ENCODE measurements at regions not wholly inside any gene's neighbourhood (a gene's known extent, or its start where the extent isn't known, plus 50 kb on each side); places are given as distances from the start of the nearest gene placed in this dataset.

DNA sequence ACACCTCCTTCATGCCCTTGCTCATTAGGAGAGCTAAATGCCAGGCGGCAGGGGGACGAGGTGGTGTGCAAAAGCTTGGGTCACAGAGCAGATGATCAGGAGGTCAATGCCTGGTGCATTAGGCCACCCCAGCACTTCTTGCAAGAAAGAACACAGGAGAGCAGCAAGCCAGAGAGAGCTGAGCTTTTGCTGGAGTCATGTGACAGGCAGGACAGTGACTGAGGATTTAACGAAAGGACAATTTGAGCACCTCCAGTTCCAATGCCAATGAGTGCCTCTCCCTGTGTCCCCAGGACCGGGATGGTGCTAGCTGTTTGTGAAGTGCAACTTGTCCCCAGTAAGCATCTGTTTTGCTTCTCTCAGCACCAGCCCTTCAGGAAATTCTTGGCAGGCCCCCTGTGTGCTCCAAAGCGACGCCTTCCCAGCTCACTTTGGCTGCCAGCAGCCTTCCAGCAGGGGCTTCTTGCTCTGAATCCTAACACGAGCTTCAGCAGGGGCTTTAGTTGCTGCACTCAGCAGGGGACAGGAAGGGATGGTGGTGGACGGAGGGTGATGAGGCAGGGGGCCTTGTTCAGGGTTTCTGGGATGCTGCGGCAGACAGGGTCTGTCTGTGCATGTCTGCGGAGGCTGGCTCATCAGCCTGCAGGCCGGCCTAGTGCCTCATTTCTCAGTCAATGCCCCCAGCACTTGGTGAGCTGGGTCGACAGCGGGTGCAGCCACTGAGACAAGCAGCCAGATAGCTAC lies 368.1 kb downstream of the RPS24 start:
- peak; percentile 58 for DNase-seq

DNA sequence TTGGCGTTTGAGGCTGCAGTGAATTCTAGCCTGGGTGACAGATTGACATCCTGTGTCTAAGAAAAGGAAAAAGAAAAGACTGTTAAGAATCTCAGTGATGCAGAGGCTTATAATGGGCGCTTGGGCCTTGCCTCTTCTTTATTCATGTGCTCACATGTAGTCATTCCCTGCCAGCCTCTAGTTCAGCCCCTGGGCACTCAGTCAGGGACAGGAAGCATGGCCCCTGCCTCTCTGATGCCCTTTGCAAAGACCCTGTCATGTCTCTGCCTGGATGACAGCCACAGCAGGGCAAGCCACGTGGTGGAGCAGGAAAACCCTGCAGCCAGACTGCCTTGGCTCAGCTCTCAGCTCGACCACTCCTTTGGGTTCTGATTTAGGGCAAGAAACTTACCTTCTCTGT lies 368.9 kb downstream of the RPS24 start:
- no peak for DNase-seq

DNA sequence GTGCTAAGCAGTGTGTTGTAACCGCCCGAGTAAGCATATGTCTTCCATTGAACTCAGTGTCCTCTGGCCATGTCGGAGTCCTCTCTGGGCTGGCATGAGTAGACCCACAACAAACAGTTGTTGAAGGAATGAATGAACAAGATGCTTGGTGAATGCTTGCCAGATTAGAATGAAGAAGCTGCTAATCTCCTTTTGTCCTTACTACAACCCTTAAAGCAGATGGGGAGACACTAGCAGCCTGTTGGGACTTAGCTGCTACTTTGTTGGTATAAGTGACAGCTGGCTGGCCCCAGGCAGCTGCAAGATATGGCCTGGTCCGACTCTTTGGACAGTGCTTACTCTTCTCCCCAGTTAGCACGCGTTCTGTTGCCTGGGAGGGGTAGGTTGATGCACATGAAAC lies 370.1 kb downstream of the RPS24 start:
- DNase-seq: no peak

DNA sequence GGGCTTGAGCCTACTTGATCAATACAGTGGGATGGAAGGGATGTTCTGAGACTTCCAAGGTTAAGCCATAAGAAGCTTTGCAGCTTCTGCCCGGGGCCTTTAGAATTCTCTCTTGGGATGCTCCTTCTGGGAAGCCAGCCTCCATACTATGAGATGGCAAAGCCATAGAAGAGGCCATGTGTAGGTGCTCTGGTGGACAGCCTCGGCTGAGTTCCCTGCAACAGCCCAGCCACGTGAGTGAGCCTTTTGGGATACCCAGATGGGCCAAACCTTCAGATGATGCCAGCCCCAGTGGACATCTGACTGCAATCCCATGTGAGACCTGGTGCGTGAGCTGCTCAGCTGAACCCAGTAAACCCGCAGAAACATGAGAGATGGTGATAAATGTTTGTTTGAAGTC lies 370.6 kb downstream of the RPS24 start:
- no peak for DNase-seq

DNA sequence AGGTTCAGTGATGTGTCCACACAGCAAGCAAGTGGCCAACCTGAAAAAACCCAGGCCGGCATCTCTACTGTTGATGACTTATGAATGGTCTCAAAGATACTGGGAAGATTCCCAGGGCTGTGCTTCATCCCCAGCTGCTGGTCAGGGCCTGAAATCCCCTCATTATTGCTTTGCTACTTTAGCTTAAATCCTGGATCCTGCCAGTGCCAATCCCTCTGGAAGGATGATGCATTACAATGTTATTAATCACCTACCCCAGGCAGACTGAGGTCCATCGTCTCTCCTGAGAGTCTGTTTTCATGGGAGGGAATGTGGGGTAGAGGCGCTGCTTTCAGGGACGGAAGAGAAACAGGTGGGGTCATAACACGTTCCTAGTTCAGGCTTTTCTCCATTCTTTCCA lies 371.6 kb downstream of the RPS24 start:
- DNase-seq: no peak

DNA sequence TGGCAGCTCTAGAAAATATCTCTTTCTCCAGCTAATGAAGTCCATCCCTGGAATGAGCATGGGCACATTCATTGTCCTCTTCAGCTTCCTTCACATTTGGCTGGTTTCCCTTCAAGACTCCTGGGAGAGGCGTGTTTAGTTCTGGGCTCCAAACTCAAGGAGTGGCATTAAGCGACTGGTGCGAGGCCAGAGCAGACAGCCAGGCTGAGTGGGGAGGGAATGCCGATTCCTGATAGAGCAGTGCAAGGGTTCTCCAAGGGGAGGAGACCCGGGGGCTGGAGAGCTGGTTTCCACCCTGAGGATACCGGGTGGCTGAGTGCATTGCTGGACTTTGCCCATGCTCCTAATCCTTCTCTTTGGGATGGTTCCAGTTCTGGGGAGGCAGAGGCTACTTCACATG lies 372.1 kb downstream of the RPS24 start:
- no peak for DNase-seq

DNA sequence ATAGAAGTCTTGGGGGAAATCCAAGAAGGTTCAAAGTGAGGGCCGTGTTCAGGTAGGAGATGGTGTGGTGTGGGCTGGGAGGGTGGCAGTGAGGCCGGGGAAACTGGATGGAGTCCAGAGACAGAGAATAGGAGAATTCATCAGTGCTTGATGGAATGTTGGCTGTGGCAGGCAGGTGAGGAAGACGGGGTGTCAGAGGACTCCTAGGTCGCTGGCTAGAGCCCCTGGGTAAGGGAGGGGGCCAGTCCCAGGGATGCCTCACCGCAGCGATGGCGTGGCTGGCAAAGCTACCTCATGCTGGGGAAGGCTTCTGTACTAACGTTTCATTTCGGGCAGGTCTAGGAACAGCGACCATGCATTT lies 373.0 kb downstream of the RPS24 start:
- DNase-seq: no peak

DNA sequence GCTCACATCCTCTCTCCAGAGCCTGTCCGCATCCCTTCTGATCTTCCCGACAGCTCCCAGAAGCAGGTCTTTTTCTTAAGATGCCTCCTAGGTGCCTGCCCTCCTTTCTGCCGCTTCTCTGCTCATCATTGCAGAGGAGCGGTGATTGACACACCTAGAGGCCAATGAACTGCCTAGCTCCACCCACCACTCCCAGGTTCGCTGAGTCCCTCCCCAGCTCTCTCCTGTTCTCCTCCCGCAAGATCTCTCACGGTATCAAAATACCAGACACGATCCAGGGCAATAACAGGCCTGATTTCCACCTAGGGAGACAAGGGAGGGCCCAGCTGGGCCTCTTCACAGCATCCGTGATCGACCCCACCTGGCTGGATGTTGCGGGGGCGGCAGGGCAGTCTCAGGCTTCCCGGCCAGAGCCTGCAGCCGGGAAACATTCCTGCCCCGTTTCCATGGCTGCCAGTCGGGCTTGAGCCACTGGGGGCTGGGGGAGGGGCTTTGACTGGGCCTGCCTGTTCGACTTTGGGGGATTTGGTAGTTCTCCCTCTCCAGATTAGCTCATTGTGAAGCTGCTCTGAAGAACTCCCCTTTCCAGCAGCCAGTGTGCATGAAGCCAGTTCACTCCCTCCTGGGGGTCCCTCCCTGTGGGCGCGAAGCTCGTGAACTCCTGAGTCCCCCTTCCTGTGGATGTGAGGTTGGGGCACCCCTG lies 373.5 kb downstream of the RPS24 start:
- DNase-seq: peak; percentile 92

DNA sequence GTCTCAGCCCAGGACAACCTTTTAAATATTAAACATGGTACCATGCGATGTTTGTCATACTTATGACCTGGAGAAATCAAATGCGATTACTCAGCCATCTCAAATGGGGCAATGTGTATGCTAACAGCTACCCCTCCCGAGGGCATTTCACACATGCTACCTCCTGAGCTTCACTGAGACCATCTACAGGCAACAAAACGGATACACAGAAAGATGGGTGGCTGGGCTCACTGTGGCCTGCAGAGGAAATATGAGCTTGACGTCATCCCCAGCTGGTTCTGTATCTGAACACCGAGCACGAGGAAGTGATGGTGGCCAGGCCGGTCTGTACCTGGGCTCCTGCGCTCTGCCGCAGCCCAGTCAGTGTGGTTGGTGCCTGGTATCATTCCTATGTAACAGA lies 374.3 kb downstream of the RPS24 start:
- DNase-seq: no peak

DNA sequence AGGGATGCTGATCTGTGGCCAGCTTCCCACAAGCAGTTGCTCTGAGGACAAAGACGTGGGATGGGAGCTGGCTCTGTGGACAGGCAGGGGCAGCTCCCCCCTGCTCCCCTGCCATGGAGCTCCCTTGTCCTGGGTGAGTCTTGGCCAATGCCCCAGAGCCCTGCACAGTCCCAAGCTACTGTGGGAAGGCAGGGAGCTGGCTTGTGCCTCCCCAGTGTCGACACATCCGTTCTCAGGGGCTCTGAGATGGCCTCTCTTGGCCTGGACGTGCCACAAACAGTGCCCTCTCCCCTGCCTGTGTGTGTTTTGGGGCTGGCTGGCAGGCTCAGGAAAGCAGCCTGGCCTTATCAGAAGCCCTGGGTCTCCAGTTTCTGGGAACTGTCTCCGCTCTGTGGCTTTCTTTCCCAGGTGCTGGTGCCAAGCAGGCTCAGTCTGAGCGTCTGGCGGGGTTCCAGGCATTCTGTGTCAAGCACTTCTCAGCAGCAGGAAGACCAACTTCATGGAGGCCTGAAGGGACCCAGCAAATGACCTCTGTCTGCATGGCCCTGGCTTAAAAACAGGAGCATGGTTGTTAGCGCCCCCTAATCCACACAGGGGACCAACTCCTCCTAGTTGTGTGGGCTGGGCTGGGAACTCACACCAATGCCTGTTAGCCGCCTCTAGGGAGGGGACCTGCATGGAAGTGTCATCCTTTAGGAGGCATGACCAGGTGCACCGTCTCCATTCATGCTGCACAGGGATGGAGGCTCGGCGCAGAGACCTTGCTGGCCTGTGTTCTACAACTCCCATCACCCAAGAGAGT lies 375.2 kb downstream of the RPS24 start:
- peak; percentile 59 for DNase-seq

DNA sequence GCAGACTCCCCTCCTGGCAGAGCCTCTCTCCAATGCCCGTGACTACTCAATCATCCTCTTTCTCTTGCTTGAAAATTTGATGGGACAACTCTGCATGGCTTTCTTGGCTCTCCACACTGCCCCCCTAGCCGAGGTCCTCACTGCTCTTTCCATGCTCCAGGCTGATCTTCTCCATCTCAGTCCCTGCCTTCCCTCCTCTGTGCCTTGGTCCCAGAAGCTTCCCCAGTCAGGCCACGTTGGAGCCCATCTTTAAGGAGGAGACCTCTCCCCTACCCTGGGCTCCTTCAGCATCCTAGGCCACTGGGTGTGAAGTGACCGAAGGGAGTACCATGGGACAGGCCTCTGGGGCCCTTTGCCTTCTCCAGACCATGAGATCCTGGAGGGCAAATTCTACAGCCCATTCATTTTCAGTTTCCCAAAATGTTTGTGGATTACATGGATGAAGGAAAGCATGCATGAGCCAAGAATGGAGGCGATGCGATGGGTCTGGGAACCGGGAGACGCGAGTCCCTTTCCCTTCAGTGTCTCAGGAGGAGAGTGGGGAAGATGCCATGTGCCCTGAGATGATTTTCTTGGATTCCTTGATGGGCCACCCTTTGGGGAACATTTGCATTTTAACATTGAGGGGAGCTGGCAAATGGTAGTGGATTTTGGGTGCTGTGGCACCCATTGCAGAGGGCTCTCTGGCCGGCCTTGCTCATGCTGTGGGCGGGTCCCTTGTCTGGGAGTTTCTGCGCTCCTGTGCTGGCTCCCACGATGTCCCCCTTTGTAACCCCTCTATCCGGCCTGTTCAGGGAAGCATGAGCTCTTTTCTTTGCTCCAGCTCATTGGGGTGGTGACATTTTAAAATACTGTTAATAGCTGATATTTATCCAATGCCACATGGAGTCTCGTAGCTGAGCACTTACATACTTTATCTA lies 376.6 kb downstream of the RPS24 start:
- no peak for DNase-seq

DNA sequence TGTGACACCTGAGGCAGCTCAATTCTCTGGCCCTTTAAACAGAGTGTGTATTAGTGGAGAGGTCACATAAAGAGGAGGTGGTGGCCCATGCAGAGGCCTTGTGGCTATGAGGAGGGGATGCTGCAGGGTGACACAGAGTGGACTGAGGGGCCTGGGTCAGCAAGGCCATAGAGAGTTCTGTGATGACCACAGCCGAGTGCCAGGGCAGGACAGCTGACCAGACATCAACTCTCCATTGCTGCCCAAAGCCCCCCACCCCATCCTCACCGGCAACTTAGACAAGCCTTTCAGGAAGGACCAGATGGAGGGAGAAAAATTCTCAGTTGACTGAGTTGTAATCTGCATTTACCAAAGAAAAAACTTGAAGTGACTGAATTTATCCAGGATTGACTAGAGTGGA lies 378.1 kb downstream of the RPS24 start:
- no peak for DNase-seq

DNA sequence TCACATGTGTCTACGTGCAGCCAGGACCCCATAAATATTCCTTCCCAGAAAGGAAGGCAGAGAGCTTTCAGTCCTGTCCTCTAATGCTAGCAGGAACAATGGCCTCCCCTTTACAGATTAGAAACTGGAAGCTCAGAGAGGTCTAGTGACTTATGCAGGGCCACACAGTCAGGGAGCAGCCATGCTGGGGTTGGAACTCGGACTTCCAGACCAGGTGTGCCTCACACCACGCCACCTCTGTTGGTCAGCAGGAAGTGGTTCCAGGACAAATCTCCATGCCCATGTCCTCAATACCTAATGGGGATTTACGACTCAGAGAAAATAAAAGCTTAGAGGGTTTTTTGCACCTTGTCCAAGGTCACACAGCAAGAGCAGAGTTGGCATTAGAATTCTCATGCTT lies 378.9 kb downstream of the RPS24 start:
- no peak for DNase-seq

DNA sequence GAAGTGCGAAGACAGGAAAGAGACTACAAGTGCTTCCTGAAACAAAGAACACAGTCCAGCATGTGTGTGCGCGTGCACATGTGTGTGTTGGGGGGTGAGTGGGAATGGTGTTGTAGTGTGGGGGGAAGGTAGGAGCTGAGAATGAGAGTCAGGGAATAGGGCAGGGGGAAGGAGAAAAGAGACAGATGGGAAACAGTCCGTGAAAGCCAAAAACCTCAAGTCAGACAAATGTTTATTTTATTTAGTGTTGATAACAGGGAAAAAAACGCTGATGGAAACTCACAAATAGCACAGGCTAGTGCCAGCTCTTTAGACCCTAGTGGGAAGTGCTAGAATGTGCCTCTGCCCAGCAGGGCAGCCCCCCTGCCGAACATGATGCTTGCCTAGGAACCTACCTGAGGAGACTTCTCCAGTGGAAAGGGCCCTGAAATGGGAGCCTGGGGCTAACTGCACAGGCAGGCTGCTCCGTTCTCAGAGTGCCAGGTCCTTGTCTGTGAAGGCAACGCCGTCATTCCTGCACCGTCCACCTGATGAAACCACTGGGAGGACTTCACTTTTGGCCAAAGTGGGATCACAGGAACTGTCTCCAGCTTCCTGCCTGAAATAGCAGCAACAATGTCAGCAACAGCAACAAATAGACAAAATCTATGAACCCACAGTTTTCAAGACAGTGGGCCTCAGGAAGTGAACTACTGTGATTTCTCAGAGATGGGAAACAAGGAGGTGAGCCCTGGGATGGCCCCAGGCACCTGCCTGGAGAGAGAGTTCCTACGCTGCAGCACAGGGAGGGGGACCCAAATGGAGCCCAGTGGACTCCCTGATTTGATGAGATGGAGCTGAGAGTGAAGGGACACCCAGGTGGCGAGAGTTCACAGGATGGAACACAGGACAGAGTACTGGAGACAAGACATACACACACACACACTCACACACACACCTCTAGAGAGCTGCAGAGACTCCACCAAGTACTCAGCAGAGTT lies 379.7 kb downstream of the RPS24 start:
- DNase-seq: no peak

DNA sequence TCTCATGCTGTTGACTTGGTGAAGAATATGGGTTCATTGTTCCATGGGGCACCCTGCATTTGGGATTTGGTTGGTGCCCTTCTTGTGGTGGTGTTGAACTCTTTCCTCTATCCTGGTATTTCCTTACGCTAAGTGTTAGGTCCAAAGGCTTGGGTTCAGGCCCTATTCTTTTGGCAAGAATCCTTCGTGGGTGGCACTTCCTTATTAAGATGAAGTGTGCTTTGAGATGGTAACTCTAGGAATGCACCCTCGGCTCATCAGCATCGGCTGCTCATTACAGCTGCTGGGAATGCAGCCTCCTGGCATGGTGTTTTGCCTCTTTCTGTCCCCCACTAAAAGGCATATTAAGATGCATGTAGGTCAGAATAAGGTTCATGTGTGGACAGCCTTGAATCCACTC lies 380.7 kb downstream of the RPS24 start:
- DNase-seq: no peak

DNA sequence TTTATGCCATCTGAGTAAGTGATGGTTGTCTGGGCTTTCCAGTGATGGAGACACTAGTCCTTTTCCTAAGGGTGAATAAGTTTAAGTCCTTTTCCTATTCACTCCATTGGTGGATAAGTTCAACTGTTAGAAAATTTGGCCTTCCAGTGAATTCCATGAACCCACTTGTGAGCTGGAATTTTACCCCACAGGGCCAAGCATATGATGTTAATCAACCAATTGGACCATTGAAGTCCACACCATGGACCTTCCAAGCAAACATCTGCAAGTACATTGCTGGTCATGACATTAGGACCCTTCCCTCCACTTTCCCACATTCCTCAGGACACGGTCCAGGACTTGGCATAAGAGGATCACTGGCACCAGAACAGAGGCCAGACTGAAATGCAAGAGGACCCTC lies 381.4 kb downstream of the RPS24 start:
- no peak for DNase-seq

DNA sequence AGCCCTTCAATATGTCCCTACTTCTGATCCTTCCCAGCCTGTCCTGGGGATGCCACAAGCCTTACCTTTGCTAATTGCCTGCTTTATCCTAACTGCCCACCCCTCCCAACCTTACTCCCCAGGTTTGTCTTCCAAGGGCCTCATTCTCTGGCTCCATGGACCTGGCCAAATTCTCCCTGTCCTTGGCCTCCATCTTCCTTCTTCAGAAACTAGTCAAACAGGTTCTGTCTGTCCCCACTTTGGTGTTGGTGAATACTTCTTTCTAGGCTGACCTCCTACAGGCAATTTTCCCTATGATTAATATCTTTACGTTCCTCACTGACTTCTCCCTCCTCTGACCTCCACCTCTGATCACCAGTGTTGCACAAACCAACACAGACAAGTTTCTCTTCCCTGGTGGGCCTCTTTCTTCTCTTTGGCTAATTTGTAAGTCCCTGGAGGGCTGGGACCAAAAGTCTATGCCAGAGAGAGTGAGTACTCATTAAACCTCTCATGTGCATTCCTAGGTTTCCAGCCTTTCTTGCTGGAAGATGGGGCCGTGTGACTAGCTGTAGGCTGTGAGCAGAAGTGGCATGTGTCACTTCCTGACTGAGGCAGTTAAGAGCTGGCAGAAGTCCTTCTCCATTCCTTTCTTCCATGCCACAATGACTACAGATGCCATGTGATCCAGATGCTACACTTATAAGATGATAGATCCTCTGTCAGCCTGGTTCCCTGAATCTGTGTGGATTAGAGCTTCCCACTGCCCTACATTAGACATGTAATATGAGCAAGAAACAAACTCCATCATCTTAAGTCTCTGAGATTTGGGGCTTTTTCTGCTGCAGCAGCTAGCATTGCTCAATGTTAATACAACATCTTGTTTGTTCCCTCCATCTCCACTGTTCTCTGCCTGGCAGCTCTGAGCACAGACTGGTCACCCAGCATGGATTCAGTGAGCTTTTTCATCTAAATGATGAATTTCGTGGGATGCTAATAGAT lies 382.7 kb downstream of the RPS24 start:
- no peak for DNase-seq

DNA sequence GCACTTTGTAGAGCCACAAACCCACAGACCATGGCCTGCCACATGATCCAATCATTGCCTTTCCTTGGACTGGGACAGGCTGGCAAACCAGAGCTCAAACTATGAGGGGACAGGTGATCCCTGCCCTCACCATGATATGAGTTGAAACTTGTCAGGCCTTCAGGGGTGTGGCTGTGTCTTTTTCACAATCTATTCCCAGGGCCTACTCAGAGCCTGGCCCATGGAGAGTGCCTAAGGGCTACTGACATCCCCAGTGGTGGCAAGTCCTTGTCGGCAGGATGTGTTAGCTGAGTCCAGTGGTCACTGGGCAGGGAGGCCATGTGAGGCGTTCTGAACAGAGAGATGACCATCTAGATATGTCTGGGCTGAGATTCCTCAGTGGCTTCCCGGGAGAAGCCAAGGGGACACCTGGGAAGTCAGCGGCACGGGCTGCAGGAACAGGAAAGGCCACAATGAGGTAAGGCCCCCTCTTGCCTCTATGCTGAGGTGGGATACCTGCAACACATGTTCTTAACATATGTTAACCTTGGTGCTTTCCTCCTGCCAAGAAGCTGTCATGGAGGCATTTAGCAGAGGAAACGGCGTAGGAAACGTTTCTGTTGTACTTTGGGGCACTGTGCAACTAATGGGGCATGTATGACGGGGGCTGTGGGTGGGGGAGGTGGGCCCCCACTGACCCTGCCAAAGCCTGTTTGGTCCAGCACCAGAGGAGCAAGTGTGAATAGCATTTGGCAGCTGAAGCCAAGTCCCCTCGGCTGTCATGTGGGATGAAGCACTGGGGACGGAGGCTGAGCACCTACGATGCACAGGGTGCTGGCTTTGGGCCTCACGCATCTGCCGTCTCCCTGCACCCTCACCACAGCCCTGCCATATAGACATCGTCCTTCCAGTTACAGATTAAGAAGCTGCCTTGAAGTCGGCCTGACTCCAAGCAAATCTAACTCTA lies 384.0 kb downstream of the RPS24 start:
- no peak for DNase-seq

Data from left hindlimb (tissue), 1 donor.